IMR-90 (cell line): ENCODE measurements at regions not wholly inside any gene's neighbourhood (a gene's known extent, or its start where the extent isn't known, plus 50 kb on each side); places are given as distances from the start of the nearest gene placed in this dataset.

Experiments used
- ATAC-seq: fragments of 200-7000 bp; cut with Tn5 transposase; 2 replicates; pipeline ENCODE4 v1.9.1; 2020; ENCODE audit warnings: low read depth, mild to moderate bottlenecking, moderate library complexity
- BruUV-seq: library from RNA; stranded (reverse); fragments of 400-500 nt; replicated peaks from 2 replicates; lab custom pipeline; 2021; lab: Mats Ljungman, UMichigan
- CTCF ChIA-PET: fragments of 300-600 bp; formaldehyde crosslinking; extraction: SDS; loops from one replicate; lab custom pipeline; 2021; ENCODE audit warnings: antibody characterized with exemption; lab: Yijun Ruan, JAX
- POLR2A ChIA-PET: fragments of 300-600 bp; sonication (Branson Sonifier 250); formaldehyde crosslinking; loops from one replicate; lab custom pipeline; 2022; ENCODE audit warnings: antibody characterized with exemption; ENCODE audit not compliant: unreplicated experiment; lab: Charles Lee
- DNase-seq: peaks from one replicate; pipeline ENCODE4 v3.0.0; 2013
- H2AFZ ChIP-seq: replicated peaks from 2 replicates; pipeline ENCODE3; 2013; ENCODE audit warnings: low read length, mild to moderate bottlenecking; ENCODE audit not compliant: poor library complexity
- H2AK5ac ChIP-seq: 2 replicates; pipeline ENCODE4 v1.6.1; 2013; ENCODE audit warnings: low read depth, low read length, inconsistent platforms
- H2AK9ac ChIP-seq: replicated peaks from 2 replicates; pipeline ENCODE3; 2013; ENCODE audit warnings: mild to moderate bottlenecking, low read depth, low read length, moderate library complexity; ENCODE audit not compliant: poor library complexity
- H2BK120ac ChIP-seq: 2 replicates; pipeline ENCODE4 v1.6.1; 2013; ENCODE audit warnings: low read depth, low read length, inconsistent platforms
- H2BK15ac ChIP-seq: 3 replicates; pipeline ENCODE4 v1.6.1; 2013; ENCODE audit warnings: low read depth, low read length, inconsistent platforms
- H2BK20ac ChIP-seq: 2 replicates; pipeline ENCODE4 v1.6.1; 2013; ENCODE audit warnings: low read depth, mild to moderate bottlenecking, inconsistent platforms, low read length, moderate library complexity
- H2BK5ac ChIP-seq: 2 replicates; pipeline ENCODE4 v1.6.1; 2013; ENCODE audit warnings: mild to moderate bottlenecking, low read depth, low read length, inconsistent platforms; ENCODE audit not compliant: poor library complexity, severe bottlenecking
- H3K14ac ChIP-seq: replicated peaks from 2 replicates; pipeline ENCODE4 v1.6.1; 2013; ENCODE audit warnings: low read depth, low read length, inconsistent platforms
- H3K18ac ChIP-seq: 2 replicates; pipeline ENCODE4 v1.6.1; 2013; ENCODE audit warnings: low read depth, low read length, control low read depth
- H3K23ac ChIP-seq: 2 replicates; pipeline ENCODE4 v1.6.1; 2013; ENCODE audit warnings: low read depth, low read length, inconsistent platforms
- H3K27ac ChIP-seq: 2 replicates; pipeline ENCODE4 v1.5.1; 2013; ENCODE audit warnings: mild to moderate bottlenecking, control low read depth, low read length; ENCODE audit not compliant: insufficient read depth
- H3K27me3 ChIP-seq: 2 replicates; pipeline ENCODE4 v1.6.1; 2013; ENCODE audit warnings: low read length; ENCODE audit not compliant: control insufficient read depth, insufficient read depth
- H3K36me3 ChIP-seq: 2 replicates; pipeline ENCODE4 v1.6.1; 2013; ENCODE audit warnings: low read length, mixed read lengths; ENCODE audit not compliant: control insufficient read depth, insufficient read depth
- H3K4ac ChIP-seq: 2 replicates; pipeline ENCODE4 v1.6.1; 2013; ENCODE audit warnings: low read depth, low read length, inconsistent platforms
- H3K4me1 ChIP-seq: 2 replicates; pipeline ENCODE4 v1.6.1; 2013; ENCODE audit warnings: low read length, mixed read lengths; ENCODE audit not compliant: control insufficient read depth, insufficient read depth
- H3K4me2 ChIP-seq: 2 replicates; pipeline ENCODE4 v1.6.1; 2013; ENCODE audit warnings: low read depth, mild to moderate bottlenecking, control low read depth, low read length, moderate library complexity
- H3K4me3 ChIP-seq: 2 replicates; pipeline ENCODE4 v1.5.1; 2013; ENCODE audit warnings: low read depth, mild to moderate bottlenecking, control low read depth, low read length, moderate library complexity; ENCODE audit not compliant: insufficient read depth
- H3K56ac ChIP-seq: 2 replicates; pipeline ENCODE4 v1.6.1; 2013; ENCODE audit warnings: low read length, inconsistent platforms; ENCODE audit not compliant: insufficient read depth; ENCODE audit errors: extremely low read depth
- H3K79me1 ChIP-seq, 2 experiments: 2 replicates each; pipeline ENCODE4 v1.6.1; 2013; ENCODE audit warnings: low read length in 2 of 2, inconsistent platforms in 1 of 2, low read depth in 1 of 2
- H3K9ac ChIP-seq: 2 replicates; pipeline ENCODE4 v1.6.1; 2013; ENCODE audit warnings: low read depth, low read length, control low read depth
- H3K9me1 ChIP-seq: 2 replicates; pipeline ENCODE4 v1.6.1; 2013; ENCODE audit warnings: low read length, inconsistent platforms; ENCODE audit not compliant: insufficient read depth
- H3K9me3 ChIP-seq: 2 replicates; pipeline ENCODE4 v1.6.1; 2013; ENCODE audit warnings: low read length; ENCODE audit not compliant: control insufficient read depth, insufficient read depth
- H4K20me1 ChIP-seq: 2 replicates; pipeline ENCODE4 v1.6.1; 2013; ENCODE audit warnings: low read length, inconsistent platforms; ENCODE audit not compliant: insufficient read depth
- H4K5ac ChIP-seq: 2 replicates; pipeline ENCODE4 v1.6.1; 2013; ENCODE audit warnings: mild to moderate bottlenecking, low read depth, low read length, control low read depth
- H4K8ac ChIP-seq, 2 experiments: 2 replicates each; pipeline ENCODE4 v1.6.1; 2013; ENCODE audit warnings: low read depth in 2 of 2, low read length in 2 of 2, control low read depth in 1 of 2, inconsistent platforms in 1 of 2
- H4K91ac ChIP-seq: 2 replicates; pipeline ENCODE4 v1.6.1; 2013; ENCODE audit warnings: low read depth, low read length, inconsistent platforms; ENCODE audit not compliant: insufficient read depth
- MXI1 ChIP-seq: IDR thresholded peaks from 2 replicates; pipeline ENCODE4 v1.6.1; 2012; ENCODE audit warnings: low read depth, mild to moderate bottlenecking, low read length, moderate library complexity, borderline replicate concordance
- WGBS, 2 experiments: methylation state at CpG; one replicate each; pipeline versions ENCODE4 v1.1.5 to v1.1.7; 2013; ENCODE audit warnings: missing lambda C conversion rate in 2 of 2; ENCODE audit not compliant: insufficient read length in 1 of 2; ENCODE audit errors: extremely low coverage in 2 of 2; 5-methylcytosine and 5-hydroxymethylcytosine counted together
- dilution Hi-C: fragments of 300-500 bp; cut with HindIII; formaldehyde crosslinking; loops from one replicate; pipeline ENCODE4 v1.14.3; 2018; ENCODE audit warnings: low sequenced_read_pairs; ENCODE audit not compliant: unreplicated experiment
- in situ Hi-C: fragments of 300-500 bp; cut with MboI; formaldehyde crosslinking; loops from 3 replicates; pipeline ENCODE4 v1.14.3; 2019; ENCODE audit warnings: low sequenced_read_pairs, inconsistent platforms, mixed read lengths
- intact Hi-C: fragments of 100-400 bp; cut with micrococcal nuclease; formaldehyde crosslinking; loops from 2 replicates; pipeline ENCODE4 v1.10.0; 2022

DNA sequence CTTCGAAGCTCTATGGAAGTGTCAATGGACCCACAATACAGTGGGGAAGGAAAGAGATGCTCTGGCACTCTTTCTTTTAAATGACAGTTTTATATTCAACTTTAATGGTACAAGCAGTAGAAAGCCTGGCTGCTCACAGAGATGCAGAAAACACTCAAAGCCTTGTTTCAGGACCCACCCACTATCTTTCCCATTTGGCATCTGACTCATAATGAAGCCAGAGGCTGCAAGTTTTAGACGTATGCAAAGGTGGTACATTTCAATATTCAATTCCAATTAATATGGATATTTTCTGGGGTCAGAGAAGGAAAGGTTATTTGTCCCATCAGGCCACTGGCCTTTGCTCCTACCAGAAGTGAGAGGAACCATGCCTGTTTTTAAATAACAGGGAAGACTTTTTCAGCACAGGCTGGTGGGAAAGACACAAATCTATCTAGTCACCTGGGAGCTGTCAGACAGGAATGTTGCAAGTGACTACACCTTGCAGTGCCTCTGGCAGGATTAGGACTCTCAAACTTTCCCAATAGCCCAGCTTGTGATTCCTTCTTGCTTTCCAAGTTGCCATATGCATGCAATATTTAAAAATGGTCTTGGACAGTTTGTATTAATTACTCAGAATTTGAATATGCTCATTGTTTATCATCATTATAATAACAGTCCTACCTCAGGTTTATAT is 70.0 kb upstream of the RAB40AL start:
- Histone ChIP-seq H3K4ac (no peak overlapping the region), H3K79me1 (no peaks in the 10 kb centered on the region), H2BK5ac (no peak overlapping the region), H3K36me3 (peaks cover 2% of the 10 kb centered on the region; the same call in 1 of the 2 replicates), H3K18ac (no peak overlapping the region), H2BK15ac (no peak overlapping the region), H3K23ac (no peak overlapping the region), H3K14ac (no peak overlapping the region), H2BK120ac (no peak overlapping the region), H2AK9ac (no peak overlapping the region), H4K5ac (no peak overlapping the region), H3K27ac (no peak overlapping the region), H3K9ac (no peak overlapping the region), H3K27me3 (no peaks in the 10 kb centered on the region), H3K56ac (no peak overlapping the region), H2AK5ac (no peak overlapping the region), H3K4me3 (no peak overlapping the region), H4K91ac (no peak overlapping the region), H2AFZ (no peak overlapping the region), H4K20me1 (no peaks in the 10 kb centered on the region), H4K8ac (no peak overlapping the region), H3K4me2 (no peak overlapping the region), H3K9me3 (no peaks in the 10 kb centered on the region), H2BK20ac (no peak overlapping the region), H3K4me1 (no peaks in the 10 kb centered on the region), H3K9me1 (no peaks in the 10 kb centered on the region)
- no peak for TF ChIP-seq MXI1
- BruUV-seq, result no TSS peak
- ChIA-PET CTCF (interaction anchor here (0.8 kb wide), 1 partner anchor 31 kb away, joined by 3 read pairs; no protein-coding TSS in a partner anchor), POLR2A (no interaction called here)
- in situ Hi-C loops (no loop called here), intact Hi-C loops (loop anchor here (10.0 kb wide), 1 partner anchor 352 kb away; the partner anchor contains the start of gene TMSB15A), dilution Hi-C loops (no loop called here)
- ATAC-seq, result no peak
- WGBS, 2 experiments, result no CpG with 5 or more reads among the region's 2 CpGs
- no peak for DNase-seq
